ENCODE measurements at regions not wholly inside any gene's neighbourhood (a gene's known extent, or its start where the extent isn't known, plus 50 kb on each side); places are given as distances from the start of the nearest gene placed in this dataset.

GRCh38 chr5:5629607-5629978 lies 207.1 kb downstream of the ICE1 start:
- no peak overlapping the region for H3K27ac ChIP-seq (ENCODE audit: poor library complexity, severe bottlenecking)

GRCh38 chr5:5628866-5629606 lies 206.6 kb downstream of the ICE1 start:
- no peak overlapping the region for H3K4me3 ChIP-seq (ENCODE audit: severe bottlenecking)
- ATAC-seq (ENCODE audit: low read depth) (no peak), DNase-seq (ENCODE audit: low spot score) (no peak)
- no peak overlapping the region for H3K27ac ChIP-seq (ENCODE audit: poor library complexity, severe bottlenecking)
- H3K36me3 ChIP-seq (ENCODE audit: low read depth), result no peaks in the 10 kb centered on the region
- H3K4me1 ChIP-seq (ENCODE audit: insufficient read depth, poor library complexity, severe bottlenecking), result no peaks in the 10 kb centered on the region
- H3K27me3 ChIP-seq (ENCODE audit: insufficient read depth, poor library complexity, severe bottlenecking), result no peaks in the 10 kb centered on the region
- H3K9me3 ChIP-seq (ENCODE audit: severe bottlenecking), result no peaks in the 10 kb centered on the region
- no peak for TF ChIP-seq CTCF (IDR thresholded peaks at IDR 0.05; ENCODE audit: poor library complexity, severe bottlenecking)

More at GRCh38 chr5:5629607-5629978, 207.1 kb downstream of the ICE1 start:
- Histone ChIP-seq H3K27me3 (ENCODE audit: insufficient read depth, poor library complexity, severe bottlenecking) (no peaks in the 10 kb centered on the region), H3K36me3 (ENCODE audit: low read depth) (no peaks in the 10 kb centered on the region), H3K4me1 (ENCODE audit: insufficient read depth, poor library complexity, severe bottlenecking) (no peaks in the 10 kb centered on the region), H3K9me3 (ENCODE audit: severe bottlenecking) (no peaks in the 10 kb centered on the region), H3K4me3 (ENCODE audit: severe bottlenecking) (no peak overlapping the region)
- no peak for TF ChIP-seq CTCF (IDR thresholded peaks at IDR 0.05; ENCODE audit: poor library complexity, severe bottlenecking)
- peak; percentile 61; the same call in 2 of the 3 replicates for ATAC-seq (ENCODE audit: low read depth)
- DNase-seq (ENCODE audit: low spot score), result no peak

GRCh38 chr5:5626412-5626811 lies 203.9 kb downstream of the ICE1 start:
- Histone ChIP-seq H3K9me3 (ENCODE audit: severe bottlenecking) (peaks cover 2% of the 10 kb centered on the region), H3K27me3 (ENCODE audit: insufficient read depth, poor library complexity, severe bottlenecking) (no peaks in the 10 kb centered on the region), H3K36me3 (ENCODE audit: low read depth) (no peaks in the 10 kb centered on the region), H3K27ac (ENCODE audit: poor library complexity, severe bottlenecking) (no peak overlapping the region), H3K4me1 (ENCODE audit: insufficient read depth, poor library complexity, severe bottlenecking) (no peaks in the 10 kb centered on the region), H3K4me3 (ENCODE audit: severe bottlenecking) (no peak overlapping the region)
- ATAC-seq (ENCODE audit: low read depth), result no peak
- TF ChIP-seq CTCF (IDR thresholded peaks at IDR 0.05; ENCODE audit: poor library complexity, severe bottlenecking), result no peak
- DNase-seq (ENCODE audit: low spot score), result no peak

GRCh38 chr5:5625491-5625890 lies 203.0 kb downstream of the ICE1 start:
- ATAC-seq (ENCODE audit: low read depth), result no peak
- no peak for TF ChIP-seq CTCF (IDR thresholded peaks at IDR 0.05; ENCODE audit: poor library complexity, severe bottlenecking)
- DNase-seq (ENCODE audit: low spot score), result no peak
- Histone ChIP-seq H3K4me1 (ENCODE audit: insufficient read depth, poor library complexity, severe bottlenecking) (no peaks in the 10 kb centered on the region), H3K27ac (ENCODE audit: poor library complexity, severe bottlenecking) (no peak overlapping the region), H3K9me3 (ENCODE audit: severe bottlenecking) (peaks cover 2% of the 10 kb centered on the region), H3K4me3 (ENCODE audit: severe bottlenecking) (no peak overlapping the region), H3K27me3 (ENCODE audit: insufficient read depth, poor library complexity, severe bottlenecking) (no peaks in the 10 kb centered on the region), H3K36me3 (ENCODE audit: low read depth) (no peaks in the 10 kb centered on the region)

- no peak overlapping the region for H3K4me3 ChIP-seq (ENCODE audit: severe bottlenecking)
- no peaks in the 10 kb centered on the region for H3K36me3 ChIP-seq (ENCODE audit: low read depth)
- no peaks in the 10 kb centered on the region for H3K4me1 ChIP-seq (ENCODE audit: insufficient read depth, poor library complexity, severe bottlenecking)
- H3K27me3 ChIP-seq (ENCODE audit: insufficient read depth, poor library complexity, severe bottlenecking), result no peaks in the 10 kb centered on the region
- TF ChIP-seq CTCF (IDR thresholded peaks at IDR 0.05; ENCODE audit: poor library complexity, severe bottlenecking), result no peak
- H3K27ac ChIP-seq (ENCODE audit: poor library complexity, severe bottlenecking), result no peak overlapping the region
- peaks cover 2% of the 10 kb centered on the region for H3K9me3 ChIP-seq (ENCODE audit: severe bottlenecking)
- DNase-seq (ENCODE audit: low spot score) (no peak), ATAC-seq (ENCODE audit: low read depth) (no peak)
These were observed 200.9 kb downstream of the ICE1 start for GRCh38 chr5:5623397-5623796.
